ENCODE measurements at regions not wholly inside any gene's neighbourhood (a gene's known extent, or its start where the extent isn't known, plus 50 kb on each side); places are given as distances from the start of the nearest gene placed in this dataset.

DNA sequence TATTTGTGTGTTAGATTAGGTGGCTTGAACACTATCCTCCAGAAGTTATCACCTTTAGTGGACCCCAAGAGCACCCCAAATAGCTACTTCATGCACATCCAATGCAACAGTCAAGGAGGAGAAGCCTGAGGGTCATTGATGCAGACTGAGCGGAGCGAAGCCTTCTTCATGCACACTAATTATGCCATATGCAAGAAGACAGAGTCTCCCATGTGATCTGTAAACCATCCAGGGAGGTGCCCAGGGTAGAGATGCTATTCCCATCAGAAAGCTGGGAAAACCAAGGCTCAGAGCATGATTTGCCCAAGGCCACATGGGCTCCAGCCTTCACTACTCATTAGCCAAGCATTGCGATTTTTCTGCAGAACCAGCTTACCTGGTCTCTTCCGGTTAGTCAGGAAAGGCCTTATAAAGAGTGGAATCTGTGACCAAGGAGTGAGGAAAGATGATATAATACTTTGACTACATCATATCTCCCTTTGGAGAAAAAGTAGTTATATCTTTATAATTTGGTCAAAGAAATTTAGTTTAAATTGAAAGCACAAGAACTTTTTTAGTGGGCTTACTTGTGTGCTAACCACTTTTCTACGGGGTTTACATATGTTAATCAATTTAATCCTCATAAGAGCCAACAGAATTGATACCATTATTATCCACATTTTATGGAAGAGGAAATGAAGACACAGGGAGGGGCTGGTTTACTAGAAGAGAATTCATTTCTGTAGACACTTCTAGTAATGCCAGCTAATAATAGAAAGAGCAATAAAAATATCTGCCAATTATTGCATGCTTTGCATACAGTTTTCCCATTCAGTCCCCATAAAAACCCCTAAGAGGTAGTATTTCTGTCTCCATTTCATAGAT lies 220.0 kb downstream of the ESM1 start:
- TF ChIP-seq RAD21 (IDR thresholded peaks at IDR 0.05; ENCODE audit: low read depth) (no peak), CBX3 (IDR thresholded peaks at IDR 0.05; ENCODE audit: low read depth) (no peak), EGR1 (IDR thresholded peaks at IDR 0.05; ENCODE audit: low read depth) (no peak), CEBPB (IDR thresholded peaks at IDR 0.05; ENCODE audit: low read depth) (no peak), POLR2A (IDR thresholded peaks at IDR 0.05; ENCODE audit: borderline replicate concordance, extremely low read depth, insufficient read depth, insufficient read length) (no peak), SRF (IDR thresholded peaks at IDR 0.05; ENCODE audit: low read depth) (no peak), SIN3A (IDR thresholded peaks at IDR 0.05; ENCODE audit: low read depth) (no peak), ZFX (IDR thresholded peaks at IDR 0.05) (no peak), POLR2AphosphoS5 (IDR thresholded peaks at IDR 0.05; ENCODE audit: low read depth, low read length) (no peak), EZH2phosphoT487 (IDR thresholded peaks at IDR 0.05; ENCODE audit: borderline replicate concordance) (no peak), EZH2 (IDR thresholded peaks at IDR 0.05) (no peak), YY1 (IDR thresholded peaks at IDR 0.05; ENCODE audit: extremely low read depth, insufficient replicate concordance, low read depth, low read length) (no peak)
- TF ChIP-seq, protein P1, sequence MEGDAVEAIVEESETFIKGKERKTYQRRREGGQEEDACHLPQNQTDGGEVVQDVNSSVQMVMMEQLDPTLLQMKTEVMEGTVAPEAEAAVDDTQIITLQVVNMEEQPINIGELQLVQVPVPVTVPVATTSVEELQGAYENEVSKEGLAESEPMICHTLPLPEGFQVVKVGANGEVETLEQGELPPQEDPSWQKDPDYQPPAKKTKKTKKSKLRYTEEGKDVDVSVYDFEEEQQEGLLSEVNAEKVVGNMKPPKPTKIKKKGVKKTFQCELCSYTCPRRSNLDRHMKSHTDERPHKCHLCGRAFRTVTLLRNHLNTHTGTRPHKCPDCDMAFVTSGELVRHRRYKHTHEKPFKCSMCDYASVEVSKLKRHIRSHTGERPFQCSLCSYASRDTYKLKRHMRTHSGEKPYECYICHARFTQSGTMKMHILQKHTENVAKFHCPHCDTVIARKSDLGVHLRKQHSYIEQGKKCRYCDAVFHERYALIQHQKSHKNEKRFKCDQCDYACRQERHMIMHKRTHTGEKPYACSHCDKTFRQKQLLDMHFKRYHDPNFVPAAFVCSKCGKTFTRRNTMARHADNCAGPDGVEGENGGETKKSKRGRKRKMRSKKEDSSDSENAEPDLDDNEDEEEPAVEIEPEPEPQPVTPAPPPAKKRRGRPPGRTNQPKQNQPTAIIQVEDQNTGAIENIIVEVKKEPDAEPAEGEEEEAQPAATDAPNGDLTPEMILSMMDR (IDR thresholded peaks at IDR 0.05 in 2 of 3, conservative IDR thresholded peaks at IDR 0.05 in 1 of 3; ENCODE audit: borderline replicate concordance in 1 of 3, insufficient read depth in 1 of 3, low read depth in 2 of 3, low read length in 2 of 3) = no peak
- TF ChIP-seq, protein P2, sequence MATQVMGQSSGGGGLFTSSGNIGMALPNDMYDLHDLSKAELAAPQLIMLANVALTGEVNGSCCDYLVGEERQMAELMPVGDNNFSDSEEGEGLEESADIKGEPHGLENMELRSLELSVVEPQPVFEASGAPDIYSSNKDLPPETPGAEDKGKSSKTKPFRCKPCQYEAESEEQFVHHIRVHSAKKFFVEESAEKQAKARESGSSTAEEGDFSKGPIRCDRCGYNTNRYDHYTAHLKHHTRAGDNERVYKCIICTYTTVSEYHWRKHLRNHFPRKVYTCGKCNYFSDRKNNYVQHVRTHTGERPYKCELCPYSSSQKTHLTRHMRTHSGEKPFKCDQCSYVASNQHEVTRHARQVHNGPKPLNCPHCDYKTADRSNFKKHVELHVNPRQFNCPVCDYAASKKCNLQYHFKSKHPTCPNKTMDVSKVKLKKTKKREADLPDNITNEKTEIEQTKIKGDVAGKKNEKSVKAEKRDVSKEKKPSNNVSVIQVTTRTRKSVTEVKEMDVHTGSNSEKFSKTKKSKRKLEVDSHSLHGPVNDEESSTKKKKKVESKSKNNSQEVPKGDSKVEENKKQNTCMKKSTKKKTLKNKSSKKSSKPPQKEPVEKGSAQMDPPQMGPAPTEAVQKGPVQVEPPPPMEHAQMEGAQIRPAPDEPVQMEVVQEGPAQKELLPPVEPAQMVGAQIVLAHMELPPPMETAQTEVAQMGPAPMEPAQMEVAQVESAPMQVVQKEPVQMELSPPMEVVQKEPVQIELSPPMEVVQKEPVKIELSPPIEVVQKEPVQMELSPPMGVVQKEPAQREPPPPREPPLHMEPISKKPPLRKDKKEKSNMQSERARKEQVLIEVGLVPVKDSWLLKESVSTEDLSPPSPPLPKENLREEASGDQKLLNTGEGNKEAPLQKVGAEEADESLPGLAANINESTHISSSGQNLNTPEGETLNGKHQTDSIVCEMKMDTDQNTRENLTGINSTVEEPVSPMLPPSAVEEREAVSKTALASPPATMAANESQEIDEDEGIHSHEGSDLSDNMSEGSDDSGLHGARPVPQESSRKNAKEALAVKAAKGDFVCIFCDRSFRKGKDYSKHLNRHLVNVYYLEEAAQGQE (IDR thresholded peaks at IDR 0.05; ENCODE audit: low read depth) = no peak

Measured in HCT116 (cell line).